ENCODE measurements at regions not wholly inside any gene's neighbourhood (a gene's known extent, or its start where the extent isn't known, plus 50 kb on each side); places are given as distances from the start of the nearest gene placed in this dataset.

GRCh38 chr13:90402613-90403012 is 944.9 kb upstream of the MIR17HG start:
- TF ChIP-seq CTCF (IDR thresholded peaks at IDR 0.05; ENCODE audit: low read depth, low read length): no peak
- TF ChIP-seq EZH2phosphoT487 (IDR thresholded peaks at IDR 0.05; ENCODE audit: low read depth): no peak

Measured in OCI-LY3 (cell line).